NCI-H446 (cell line): ENCODE measurements at regions not wholly inside any gene's neighbourhood (a gene's known extent, or its start where the extent isn't known, plus 50 kb on each side); places are given as distances from the start of the nearest gene placed in this dataset.

ENCODE experiments used
- DNase-seq, 2 experiments: peaks; one replicate each; lab custom pipeline; 2025; lab: John Stamatoyannopoulos, UW

DNA sequence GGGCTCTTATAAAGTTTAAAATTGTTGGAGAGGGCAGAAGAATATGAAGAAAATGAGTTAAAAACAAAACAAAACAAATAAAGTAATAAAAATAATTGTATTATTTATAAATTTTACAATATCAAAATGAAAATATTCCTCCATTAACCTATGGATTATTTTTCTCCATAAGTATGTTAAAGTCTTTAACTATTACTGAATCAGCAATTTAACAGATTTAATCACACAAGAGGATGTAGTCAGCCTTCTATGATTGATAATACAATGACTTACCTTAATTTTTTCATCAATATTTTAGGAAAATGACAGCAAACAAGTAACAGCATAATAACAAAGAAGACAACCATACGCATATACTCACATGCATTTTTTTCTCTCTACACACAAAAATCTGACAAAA lies 1195.3 kb upstream of the NUDT12 start:
- DNase-seq = no peak

DNA sequence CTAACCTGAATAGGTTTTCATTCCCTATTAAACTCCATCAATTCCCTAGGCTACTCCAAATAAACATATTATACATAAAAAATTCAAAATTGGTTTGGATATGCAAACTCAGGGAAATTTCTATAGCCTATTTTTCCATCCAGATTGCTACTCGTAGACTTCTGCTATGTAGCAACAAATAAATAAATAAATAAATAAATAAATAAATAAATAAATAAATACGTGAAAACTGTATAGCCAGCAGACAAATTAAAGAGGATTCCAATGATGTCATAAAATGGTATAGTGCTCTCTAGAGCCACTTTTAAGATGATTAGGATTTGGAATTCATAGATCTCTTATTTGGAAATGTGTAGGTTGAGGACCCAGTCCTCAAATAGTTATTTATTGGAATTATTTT lies 1193.2 kb upstream of the NUDT12 start:
- no peak for DNase-seq

DNA sequence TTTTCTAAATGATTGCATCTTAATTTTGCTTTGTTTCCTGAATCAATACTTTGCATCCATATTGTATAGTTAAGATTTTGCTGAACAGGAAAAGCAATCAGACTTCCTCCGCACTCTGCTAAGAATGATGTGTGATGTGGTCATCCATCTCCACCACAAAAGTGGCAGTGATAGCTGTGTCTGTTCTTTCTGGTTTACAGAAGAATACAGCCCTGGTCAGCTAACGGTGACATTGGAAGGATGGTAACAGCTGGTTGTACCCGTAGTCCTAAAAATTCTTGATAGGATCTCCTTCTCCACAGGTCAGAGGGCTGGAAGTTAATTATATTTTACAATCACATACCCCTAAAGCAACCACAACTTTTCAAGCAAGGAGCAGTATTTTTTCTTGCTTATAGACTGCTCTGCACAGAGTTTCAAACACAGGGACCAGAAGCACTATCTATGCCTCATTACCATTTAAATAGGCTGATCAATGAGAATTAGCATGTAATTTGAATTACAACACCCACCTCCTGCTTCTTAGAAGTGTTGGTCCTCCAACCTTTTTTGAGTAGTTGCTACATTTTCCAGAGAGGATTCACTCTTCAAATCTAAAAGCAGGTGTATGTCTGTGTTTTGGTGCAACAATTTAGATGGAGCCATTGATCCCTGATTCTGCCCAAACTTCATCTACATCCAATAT lies 1191.9 kb upstream of the NUDT12 start:
- no peak for DNase-seq

DNA sequence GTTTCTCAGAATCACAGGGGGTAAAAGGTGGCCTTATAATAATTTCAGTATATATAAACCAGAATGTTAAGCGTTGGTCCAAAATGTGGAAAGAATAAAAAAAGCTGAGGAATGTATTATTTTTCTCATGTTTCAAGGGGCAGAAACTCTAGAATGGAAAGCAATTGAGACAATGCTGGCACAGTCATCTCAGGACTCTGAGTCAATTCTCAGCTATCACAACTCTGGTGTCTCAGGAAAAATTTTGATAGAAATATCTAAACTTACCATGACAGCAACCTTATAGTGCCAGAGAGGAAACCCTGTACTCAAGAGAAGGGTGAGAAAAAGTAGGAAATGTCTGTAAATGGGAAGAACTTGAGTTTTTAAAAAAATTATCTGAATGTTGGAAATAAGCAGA lies 1189.4 kb upstream of the NUDT12 start:
- DNase-seq = no peak

DNA sequence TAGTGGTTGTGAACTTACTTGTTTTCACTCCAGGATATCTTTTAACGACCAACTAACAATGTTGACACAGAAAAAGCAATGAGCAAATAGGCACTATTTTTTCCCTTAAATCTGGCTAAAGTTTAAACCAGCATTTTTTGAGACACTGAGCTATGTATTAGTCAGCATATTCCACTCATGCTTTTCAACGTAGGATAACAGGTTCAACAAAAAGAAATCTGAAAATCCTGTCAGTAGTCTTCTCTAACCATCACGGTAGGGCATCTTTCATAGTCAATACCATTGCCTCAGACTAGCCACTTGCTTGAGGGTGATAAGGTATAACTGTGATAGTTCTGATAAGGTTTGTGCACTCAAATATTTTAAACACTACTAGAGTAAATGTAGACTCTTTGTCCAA lies 1177.3 kb upstream of the NUDT12 start:
- DNase-seq = no peak

DNA sequence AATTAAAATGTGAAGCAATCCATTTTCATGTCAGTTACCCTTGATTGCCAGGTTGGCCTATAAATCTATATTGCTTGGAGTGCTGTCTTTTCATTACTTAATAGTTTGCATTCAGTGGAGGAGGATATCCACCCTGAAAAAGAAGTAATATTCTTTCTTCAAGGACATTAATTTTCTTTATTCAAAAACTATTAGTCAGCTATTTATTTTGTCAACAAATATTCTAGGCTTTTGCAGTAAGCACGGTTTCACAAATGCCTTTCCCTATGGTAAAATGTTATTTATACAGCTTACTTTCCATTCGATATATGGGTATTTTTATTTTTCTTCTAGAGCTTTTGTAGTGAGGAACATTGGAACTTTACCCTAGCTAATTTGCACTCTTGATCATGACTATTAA lies 1176.9 kb upstream of the NUDT12 start:
- no peak for DNase-seq

DNA sequence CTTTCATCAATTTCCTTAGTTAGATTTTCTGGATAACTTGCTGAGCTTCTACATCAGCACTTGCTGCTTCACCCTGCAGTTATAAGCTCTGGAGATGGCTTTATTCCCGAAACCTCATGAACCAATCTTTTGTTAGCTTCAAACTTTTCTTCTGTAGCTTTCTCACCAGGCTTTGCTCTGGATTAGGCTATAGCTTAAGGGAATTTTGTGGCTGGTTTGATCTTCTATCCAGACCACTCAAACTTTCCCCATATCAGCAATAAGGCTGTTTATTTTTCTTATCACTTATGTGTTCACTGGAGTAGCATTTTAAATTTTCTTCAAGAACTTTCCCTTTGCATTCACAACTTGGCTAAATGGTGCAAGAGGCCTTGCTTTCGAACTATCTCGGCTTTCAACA lies 1173.5 kb upstream of the NUDT12 start:
- no peak for DNase-seq

DNA sequence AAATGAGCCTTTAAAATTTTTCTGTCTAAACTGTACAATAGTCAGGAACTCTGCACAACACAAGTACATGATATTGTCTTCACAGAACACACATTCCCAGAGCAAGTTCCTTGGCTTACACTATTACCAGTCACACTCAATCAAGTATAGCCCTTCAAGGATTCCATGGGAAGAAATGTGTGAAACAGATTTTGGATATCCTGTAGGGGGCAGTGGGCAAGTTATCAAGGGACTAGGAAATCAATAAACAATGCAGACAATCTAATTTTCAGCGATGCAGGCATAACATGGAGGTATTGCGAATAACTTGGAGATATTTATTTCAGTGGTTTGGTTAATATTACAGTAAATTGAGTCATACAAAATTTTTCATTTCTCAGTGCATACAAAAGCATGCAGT lies 1171.5 kb upstream of the NUDT12 start:
- DNase-seq = no peak

DNA sequence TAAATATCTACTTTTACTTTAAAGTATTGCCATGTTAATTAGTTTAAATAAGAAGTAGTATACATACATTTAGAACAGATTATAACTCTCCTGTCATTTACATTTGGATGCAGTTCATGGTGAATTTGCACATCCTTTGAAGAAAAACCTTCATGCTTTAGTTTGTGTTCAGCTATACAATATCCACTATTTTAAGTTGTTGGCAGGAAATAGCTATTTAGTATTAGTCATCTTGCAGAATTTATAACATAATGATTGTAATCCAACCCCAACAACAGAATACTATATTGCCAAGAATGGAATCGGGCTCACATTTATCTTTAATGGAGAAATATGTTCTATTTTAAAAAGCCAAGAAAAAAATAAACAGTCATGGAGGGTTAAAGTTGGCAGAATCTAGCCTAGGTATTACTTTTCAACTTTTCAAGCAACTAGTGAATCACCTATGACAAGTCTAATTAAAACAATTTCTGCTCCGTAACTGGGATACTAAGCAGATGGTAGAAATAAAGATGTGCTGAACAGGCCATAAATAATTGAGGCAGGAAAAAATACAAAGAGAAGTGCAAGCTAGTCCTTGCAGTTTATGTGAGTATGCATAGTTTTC lies 1170.6 kb upstream of the NUDT12 start:
- DNase-seq = peak in 1 of 2 experiments; percentile 49

DNA sequence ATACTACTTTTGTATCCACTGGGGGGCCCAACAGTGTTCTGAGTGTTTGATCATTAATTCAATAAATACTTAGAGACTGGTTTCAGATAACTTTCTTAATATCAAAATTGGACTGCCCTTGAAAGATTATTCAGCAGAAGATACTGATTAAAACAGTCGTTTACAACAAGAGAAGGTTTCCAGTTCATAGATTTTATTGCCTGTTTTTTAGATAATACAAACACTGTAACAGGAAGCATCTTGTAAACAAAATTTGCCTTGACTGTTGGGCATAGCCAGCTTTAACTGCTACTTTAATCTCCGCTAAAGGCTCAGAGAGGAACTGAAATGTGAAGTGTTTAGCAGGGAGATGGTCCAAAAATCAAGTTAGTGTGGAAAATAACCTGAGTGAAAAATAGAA lies 1168.7 kb upstream of the NUDT12 start:
- DNase-seq = no peak

DNA sequence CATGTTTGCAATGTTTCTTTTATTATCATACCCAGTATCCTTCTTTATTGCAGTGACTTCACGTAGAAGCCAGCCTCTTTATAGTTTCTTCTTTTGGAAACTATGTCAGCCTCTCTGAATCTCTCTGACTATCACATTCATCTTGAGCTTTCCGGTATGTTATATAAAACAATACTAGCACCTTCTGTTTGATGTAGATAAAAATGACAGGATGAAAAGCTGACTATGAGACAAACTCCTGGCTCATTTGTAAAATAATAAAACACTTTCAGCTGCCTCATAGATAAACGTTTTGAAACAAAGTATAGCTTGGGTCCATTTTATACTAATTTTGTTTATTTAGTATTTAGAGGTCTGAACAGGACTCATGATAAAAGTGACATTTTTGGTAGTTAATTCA lies 1145.4 kb upstream of the NUDT12 start:
- no peak for DNase-seq

DNA sequence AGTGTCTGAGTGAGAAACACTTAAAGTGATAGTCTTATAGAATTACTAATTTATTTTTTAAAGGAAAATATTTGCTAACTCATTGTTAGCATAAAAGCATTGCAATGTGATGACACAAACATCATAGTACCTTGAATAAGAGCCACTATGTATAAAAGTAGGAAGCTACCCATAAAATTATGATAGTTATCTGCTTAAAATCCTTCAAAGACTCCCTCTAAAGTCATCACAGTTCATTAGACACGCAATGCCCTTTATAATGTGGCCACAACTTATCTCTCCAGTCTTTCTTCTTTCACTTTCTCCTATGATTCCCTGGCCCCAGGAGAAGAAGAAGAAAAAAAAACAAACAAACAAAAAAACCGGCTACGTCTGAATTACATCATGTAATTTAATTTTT lies 1144.0 kb upstream of the NUDT12 start:
- no peak for DNase-seq

DNA sequence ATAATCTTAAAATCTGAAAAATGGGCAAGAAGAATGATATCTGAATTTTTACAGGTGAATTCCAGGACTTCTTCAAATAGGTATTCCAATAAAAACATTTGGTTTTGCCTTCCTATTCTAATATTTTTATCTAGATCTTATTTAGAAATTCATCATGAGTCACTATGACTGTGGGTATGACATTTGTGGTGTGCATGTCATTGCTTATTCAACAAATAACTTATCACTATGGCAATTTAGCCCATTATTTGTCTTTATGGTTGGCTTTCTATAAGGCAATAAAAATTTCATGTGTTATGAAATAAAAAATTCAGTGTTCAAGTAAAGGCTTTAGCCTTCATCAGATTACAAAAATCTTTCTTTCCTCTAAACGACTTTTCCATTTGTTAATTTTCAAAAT lies 1139.6 kb upstream of the NUDT12 start:
- DNase-seq = no peak

DNA sequence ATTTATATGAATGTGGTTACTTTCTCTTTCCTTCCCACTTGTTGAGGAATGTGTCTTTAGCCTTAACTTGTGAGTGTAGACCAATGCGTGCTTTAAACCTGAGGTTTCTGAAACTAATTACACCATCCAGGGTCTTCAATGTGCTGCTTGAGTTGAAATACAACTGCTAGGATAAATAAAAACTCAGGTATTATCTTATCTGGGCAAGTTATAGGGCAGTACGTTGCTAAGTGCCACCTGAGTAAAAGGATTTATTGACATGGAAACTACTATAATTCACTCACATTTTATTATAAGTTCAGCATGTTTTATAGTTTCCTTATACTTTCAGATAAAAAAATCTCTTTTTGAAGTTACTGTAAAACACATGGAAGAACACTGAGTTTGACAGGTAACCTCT lies 1136.8 kb upstream of the NUDT12 start:
- DNase-seq = no peak

DNA sequence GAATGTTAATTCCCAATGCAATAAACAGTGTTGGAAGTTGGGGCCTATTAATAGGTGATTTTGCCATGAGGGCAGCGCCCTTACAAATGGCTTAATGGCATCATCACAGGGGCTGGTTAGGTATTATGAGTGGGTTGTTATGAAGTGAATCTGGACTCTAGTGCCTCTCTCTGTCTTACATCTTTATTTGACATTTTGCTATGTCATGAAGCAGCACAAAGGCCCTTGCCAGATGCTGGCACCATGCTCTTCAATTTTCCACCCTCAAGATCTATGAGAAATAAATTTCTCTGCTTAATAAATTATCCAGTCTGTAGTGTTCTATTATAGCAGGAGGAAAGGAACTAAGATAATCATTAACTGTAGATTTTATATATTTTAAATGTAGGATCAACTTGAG lies 1098.7 kb upstream of the NUDT12 start:
- no peak for DNase-seq

DNA sequence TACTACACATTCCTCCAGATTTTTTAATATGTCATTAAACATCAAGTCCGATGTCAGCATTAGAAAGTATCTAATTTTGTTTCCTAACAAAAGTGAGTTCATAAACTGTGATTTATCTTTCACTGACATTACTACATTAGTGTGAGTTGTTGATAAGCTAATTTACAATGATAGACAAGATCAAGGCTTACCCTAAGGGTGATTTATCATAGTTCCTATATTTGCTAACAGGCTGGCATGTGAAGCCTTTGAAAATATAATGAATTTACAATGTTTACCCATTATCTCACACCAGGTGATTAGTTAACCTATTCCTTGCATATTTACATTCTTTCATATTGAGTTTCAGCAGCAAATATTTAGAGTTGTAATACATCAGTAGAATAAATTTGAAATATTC lies 1096.9 kb upstream of the NUDT12 start:
- no peak for DNase-seq

DNA sequence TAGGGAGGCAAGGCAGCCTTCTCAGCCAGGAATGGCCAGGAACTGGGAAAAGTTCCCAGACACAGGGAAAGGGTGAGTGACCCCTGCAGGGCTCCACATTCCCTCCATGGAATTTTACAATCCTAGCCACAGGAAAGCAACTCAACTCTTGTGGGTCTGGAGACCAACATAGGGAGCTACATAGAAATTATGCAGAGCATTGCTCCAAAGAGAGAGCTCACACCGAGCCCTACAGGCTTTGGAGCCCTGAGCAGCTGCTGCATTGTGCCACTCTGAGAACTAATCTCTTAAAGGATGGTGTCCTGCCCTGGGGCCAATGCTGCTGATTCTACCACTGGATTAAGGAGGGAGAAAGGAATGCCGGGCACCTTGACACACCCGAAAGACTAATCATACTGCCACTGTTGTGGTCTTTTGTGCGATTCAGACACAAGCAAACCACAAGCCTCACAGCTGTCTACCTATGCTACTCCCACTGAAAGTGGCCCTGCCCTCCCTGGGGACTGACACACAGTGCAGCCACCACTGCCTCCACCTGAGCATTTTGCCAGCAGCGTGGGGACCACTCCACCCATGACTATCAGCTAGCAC lies 1089.8 kb upstream of the NUDT12 start:
- DNase-seq = no peak

DNA sequence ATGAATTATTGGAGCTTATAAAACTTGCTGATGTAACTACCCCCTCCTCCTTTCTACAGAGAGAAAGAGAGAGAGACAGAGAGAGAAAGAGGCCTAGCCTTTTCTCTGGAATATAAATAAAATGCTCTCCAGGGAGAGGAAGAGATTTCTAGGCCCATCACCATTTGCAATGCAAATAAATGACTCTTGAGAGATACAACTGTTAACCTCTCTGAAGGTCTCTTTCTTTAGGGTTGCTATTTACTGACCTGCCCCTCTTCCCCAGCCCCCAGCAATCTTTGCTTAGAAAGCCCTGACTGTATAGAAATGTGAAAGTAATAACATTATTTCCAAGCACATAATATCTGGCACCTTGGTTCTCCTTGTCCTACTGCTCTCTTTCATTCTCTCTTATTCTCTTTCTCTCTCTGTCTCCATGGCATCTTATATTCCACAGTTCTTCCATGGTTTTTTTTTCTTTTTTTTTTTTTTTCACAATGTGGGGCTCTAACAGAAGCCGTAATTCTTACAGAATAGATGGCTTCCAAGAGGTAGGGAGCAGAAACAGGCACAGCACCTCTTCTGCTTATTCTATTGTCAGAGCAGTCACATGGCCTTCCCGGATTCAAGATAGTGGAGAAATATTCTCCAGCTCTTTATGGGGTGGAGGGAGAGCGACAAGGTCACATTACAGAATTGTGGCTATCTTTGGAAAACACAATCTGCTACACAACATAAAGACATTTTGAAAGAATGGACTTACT lies 1087.9 kb upstream of the NUDT12 start:
- no peak for DNase-seq

DNA sequence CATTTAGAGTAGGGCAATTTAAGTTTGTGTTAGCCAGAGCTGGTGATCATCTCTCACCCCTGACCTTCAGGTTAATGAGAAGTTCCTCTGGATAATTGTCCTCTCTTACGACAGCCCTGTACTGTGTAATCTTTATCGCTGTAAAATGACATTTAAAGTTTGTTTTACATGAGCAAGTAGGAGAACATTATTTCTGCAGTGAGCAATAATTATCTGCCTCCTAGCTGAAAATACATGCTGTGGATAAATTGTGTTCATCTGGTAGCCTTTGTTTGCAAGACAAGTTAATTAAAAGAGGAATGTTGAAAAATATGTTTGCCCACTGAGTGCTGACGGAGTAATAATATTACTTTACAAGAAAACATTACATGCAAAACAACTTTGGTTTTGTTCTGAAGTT lies 1083.8 kb upstream of the NUDT12 start:
- DNase-seq = no peak

DNA sequence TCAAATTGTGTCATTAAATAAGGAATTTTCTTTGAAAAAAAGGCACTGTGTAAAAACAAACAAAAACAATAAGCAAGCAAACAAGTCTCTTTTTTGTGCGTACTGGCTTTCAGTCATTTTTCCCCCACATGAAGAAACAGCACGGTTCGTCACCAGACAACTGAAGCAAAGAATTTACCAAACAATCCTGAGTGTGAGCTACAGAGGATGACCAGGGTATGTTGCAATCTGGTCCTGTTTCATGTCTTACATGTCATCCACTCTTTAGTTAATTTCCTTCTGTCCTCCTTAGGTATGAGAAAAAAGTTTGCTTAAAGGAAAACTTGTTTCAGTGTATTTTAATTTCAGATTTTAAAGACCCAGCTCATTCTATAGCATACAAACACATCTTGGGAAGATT lies 1080.7 kb upstream of the NUDT12 start:
- no peak for DNase-seq

DNA sequence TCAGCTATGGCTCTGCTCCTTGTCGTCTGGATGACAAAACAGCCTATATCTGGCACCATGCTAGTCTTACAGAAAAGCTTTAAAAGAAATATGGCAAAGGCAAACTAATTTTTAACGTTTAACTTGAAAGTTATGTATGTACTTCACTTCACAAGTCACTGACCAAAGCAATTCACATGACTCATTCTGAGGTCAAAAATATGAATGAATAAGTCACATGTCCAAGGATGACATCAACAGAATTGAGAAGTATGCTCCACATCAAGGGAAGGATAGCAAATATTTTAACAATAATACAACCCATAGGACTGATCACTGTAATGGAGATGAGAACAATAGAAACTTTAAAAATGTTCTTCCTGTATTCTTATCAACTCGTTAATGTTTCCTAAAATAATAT lies 1072.6 kb upstream of the NUDT12 start:
- no peak for DNase-seq

DNA sequence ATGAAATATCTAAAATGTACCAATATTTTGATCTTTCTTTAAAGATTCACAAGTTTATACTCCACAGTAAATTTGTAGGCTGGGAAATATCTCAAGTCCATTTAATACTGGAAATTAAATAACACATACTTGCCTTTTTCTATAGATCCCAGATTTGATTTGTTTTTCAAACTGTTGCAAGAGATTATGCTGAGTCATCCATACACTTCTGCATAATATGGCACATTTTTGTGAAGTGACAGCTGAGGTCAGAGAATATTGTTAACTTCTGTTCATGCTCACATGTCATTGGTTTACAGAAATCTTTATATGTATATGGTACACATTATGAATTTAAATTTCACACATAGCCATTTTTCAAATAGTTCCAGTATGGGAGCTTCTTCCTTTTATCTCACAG lies 1066.3 kb upstream of the NUDT12 start:
- no peak for DNase-seq

DNA sequence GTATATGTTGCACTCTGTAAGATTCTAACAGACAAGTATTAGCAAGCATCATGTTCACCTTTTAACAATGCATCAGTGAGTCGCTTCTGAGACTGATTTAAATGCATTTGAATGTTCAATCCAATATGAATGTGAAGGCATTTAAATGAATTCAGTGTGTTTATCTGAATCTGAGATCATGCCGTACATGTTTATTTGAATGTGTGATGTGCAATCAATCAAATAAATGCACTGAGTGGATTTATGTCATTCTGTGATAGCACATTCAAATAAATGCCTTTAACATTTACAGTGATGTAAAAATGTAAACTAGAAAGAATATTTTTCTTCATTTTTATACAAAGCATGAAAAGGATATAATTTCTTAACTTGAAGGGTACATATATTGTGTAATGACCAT lies 1063.5 kb upstream of the NUDT12 start:
- no peak for DNase-seq
